Epithelial cell of proximal tubule (primary cell): ENCODE measurements at regions not wholly inside any gene's neighbourhood (a gene's known extent, or its start where the extent isn't known, plus 50 kb on each side); places are given as distances from the start of the nearest gene placed in this dataset.

ENCODE experiments used
- DNase-seq: peaks from one replicate; pipeline ENCODE4 v3.0.0-alpha.2; 2011; ENCODE audit warnings: low read depth
- H3K4me3 ChIP-seq: 2 replicates; pipeline ENCODE4 v1.5.1; 2011; ENCODE audit warnings: low read depth, mild to moderate bottlenecking, low read length
- CTCF ChIP-seq: conservative IDR thresholded peaks from 2 replicates; pipeline ENCODE4 v1.5.1; 2012; ENCODE audit warnings: low read depth, mild to moderate bottlenecking, low read length

GRCh38 chr1:232184561-232185530 lies 445.1 kb downstream of the SIPA1L2 start:
- no peak for DNase-seq
- TF ChIP-seq CTCF, result no peak
- no peak overlapping the region for H3K4me3 ChIP-seq

GRCh38 chr1:232183802-232184201 lies 446.1 kb downstream of the SIPA1L2 start:
- no peak overlapping the region for H3K4me3 ChIP-seq
- no peak for TF ChIP-seq CTCF

GRCh38 chr1:232183266-232183800 lies 446.6 kb downstream of the SIPA1L2 start:
- no peak for TF ChIP-seq CTCF
- DNase-seq, result no peak
- no peak overlapping the region for H3K4me3 ChIP-seq

More at GRCh38 chr1:232183802-232184201, 446.1 kb downstream of the SIPA1L2 start:
- DNase-seq, result no peak

- DNase-seq, result no peak
- no peak for TF ChIP-seq CTCF
- H3K4me3 ChIP-seq, result no peak overlapping the region
These were observed 447.7 kb downstream of the SIPA1L2 start for GRCh38 chr1:232182236-232182635.

GRCh38 chr1:232180779-232181136 lies 449.2 kb downstream of the SIPA1L2 start:
- H3K4me3 ChIP-seq, result no peak overlapping the region
- no peak for DNase-seq
- TF ChIP-seq CTCF, result no peak

GRCh38 chr1:232179896-232180778 lies 449.8 kb downstream of the SIPA1L2 start:
- no peak for DNase-seq
- H3K4me3 ChIP-seq, result no peak overlapping the region

More at GRCh38 chr1:232179896-232180778, 449.8 kb downstream of the SIPA1L2 start:
- TF ChIP-seq CTCF, result no peak
